AG04450 (cell line): ENCODE measurements at regions not wholly inside any gene's neighbourhood (a gene's known extent, or its start where the extent isn't known, plus 50 kb on each side); places are given as distances from the start of the nearest gene placed in this dataset.

Experiments
- CTCF ChIA-PET: fragments of 300-600, 350-600 bp; formaldehyde crosslinking; extraction: SDS; loops from one replicate; lab custom pipeline; 2022; ENCODE audit warnings: antibody characterized with exemption, inconsistent platforms; lab: Charles Lee
- POLR2A ChIA-PET: fragments of 350-600 bp; formaldehyde crosslinking; extraction: SDS; loops from one replicate; lab custom pipeline; 2021; ENCODE audit warnings: antibody characterized with exemption, inconsistent platforms; lab: Yijun Ruan, JAX
- DNase-seq: peaks from one replicate; pipeline ENCODE4 v3.0.0-alpha.2; 2011; ENCODE audit warnings: low read depth, low spot score
- H3K27ac ChIP-seq: one replicate; pipeline ENCODE4 v1.5.1; 2012; ENCODE audit warnings: low read depth, low read length, control low read depth
- H3K27me3 ChIP-seq: one replicate; pipeline ENCODE4 v1.6.0; 2012; ENCODE audit warnings: low read length; ENCODE audit not compliant: control insufficient read depth, insufficient read depth
- H3K4me3 ChIP-seq: 2 replicates; pipeline ENCODE4 v1.5.1; 2011; ENCODE audit warnings: mild to moderate bottlenecking, low read depth, low read length, control low read depth
- H3K9me3 ChIP-seq: 2 replicates; pipeline ENCODE4 v1.5.1; 2012; ENCODE audit warnings: low read length; ENCODE audit not compliant: control insufficient read depth, insufficient read depth
- TF ChIP-seq, protein P1 (sequence below): IDR thresholded peaks from 2 replicates; pipeline ENCODE4 v1.5.1; 2011; ENCODE audit warnings: low read depth, low read length, control low read depth, inconsistent platforms

DNA sequence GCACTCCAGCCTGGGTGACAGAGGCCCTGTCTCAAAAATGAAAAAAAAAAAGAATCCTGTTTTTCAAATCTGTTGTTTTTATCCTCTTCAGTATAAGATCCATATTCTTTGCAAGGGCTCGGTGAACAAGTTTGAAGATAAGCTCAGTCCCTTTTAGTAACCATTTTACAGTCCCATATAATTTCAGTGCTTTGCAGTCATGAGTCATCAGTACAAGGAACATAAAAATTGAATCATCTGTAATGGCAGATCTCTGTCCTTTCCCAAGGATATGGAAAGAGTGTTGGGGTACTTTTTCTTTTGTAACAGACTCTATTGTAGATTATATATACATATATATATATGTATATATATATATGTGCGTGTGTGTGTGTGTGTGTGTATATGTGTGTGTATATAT, 52.2 kb upstream of the ZPBP start:
- CTCF ChIA-PET, result interaction anchor here (0.7 to 4.5 kb wide), 3 partner anchors 10 to 1016 kb away, joined by 3 to 55 read pairs (median 23); no protein-coding TSS in a partner anchor
- Histone ChIP-seq H3K4me3 (no peak overlapping the region), H3K9me3 (no peaks in the 10 kb centered on the region), H3K27ac (no peak overlapping the region), H3K27me3 (no peaks in the 10 kb centered on the region)
- TF ChIP-seq, protein P1, sequence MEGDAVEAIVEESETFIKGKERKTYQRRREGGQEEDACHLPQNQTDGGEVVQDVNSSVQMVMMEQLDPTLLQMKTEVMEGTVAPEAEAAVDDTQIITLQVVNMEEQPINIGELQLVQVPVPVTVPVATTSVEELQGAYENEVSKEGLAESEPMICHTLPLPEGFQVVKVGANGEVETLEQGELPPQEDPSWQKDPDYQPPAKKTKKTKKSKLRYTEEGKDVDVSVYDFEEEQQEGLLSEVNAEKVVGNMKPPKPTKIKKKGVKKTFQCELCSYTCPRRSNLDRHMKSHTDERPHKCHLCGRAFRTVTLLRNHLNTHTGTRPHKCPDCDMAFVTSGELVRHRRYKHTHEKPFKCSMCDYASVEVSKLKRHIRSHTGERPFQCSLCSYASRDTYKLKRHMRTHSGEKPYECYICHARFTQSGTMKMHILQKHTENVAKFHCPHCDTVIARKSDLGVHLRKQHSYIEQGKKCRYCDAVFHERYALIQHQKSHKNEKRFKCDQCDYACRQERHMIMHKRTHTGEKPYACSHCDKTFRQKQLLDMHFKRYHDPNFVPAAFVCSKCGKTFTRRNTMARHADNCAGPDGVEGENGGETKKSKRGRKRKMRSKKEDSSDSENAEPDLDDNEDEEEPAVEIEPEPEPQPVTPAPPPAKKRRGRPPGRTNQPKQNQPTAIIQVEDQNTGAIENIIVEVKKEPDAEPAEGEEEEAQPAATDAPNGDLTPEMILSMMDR, result no peak
- DNase-seq, result no peak
- POLR2A ChIA-PET, result no interaction called here
